PFSK-1 (cell line): ENCODE measurements at regions not wholly inside any gene's neighbourhood (a gene's known extent, or its start where the extent isn't known, plus 50 kb on each side); places are given as distances from the start of the nearest gene placed in this dataset.

ENCODE experiments used
- FOXP2 ChIP-seq: optimal IDR thresholded peaks from 2 replicates; pipeline ENCODE3; 2011; ENCODE audit warnings: borderline replicate concordance, control low read depth, inconsistent platforms; ENCODE audit not compliant: insufficient read depth; ENCODE audit errors: extremely low read length, extremely low read depth
- POLR2AphosphoS5 ChIP-seq: IDR thresholded peaks from 2 replicates; pipeline ENCODE4 v1.6.1; 2012; ENCODE audit warnings: low read depth, mild to moderate bottlenecking, control low read depth, low read length, moderate library complexity
- SIN3A ChIP-seq: IDR thresholded peaks from 2 replicates; pipeline ENCODE4 v1.6.1; 2012; ENCODE audit warnings: mild to moderate bottlenecking, low read length, moderate library complexity, borderline replicate concordance; ENCODE audit not compliant: insufficient read depth
- TAF1 ChIP-seq: IDR thresholded peaks from 2 replicates; pipeline ENCODE4 v1.6.1; 2012; ENCODE audit warnings: low read length, control low read depth, borderline replicate concordance; ENCODE audit not compliant: insufficient read depth
- TF ChIP-seq, protein P1 (sequence below), 2 experiments: IDR thresholded peaks; 2 replicates each; pipeline versions ENCODE4 v1.6.1 to v1.8.0; 2011 to 2012; ENCODE audit warnings: low read depth in 2 of 2, low read length in 2 of 2, control low read depth in 1 of 2, inconsistent platforms in 1 of 2, mild to moderate bottlenecking in 1 of 2, moderate library complexity in 1 of 2; ENCODE audit not compliant: insufficient read depth in 1 of 2

DNA sequence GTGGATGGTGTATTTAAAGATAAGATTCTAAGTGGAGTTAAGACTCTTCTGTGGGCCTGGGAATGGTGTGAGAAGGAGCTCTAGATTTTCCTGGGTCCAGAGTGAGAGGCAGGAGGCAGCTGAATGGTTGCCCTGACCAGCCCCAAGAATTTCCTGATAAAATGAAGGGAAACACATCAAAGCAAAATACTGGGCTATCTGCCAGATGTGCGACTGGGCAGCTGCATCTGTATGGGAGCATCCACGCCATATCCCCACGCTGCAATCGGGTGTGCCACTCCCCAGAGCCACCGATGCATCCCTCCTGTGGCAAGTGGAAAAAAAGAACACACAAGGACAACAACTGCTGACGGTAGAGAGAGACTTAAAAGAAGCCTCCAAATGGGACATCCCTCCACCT, 84.3 kb upstream of the COX10 start:
- TF ChIP-seq TAF1, result no peak
- TF ChIP-seq, protein P1, sequence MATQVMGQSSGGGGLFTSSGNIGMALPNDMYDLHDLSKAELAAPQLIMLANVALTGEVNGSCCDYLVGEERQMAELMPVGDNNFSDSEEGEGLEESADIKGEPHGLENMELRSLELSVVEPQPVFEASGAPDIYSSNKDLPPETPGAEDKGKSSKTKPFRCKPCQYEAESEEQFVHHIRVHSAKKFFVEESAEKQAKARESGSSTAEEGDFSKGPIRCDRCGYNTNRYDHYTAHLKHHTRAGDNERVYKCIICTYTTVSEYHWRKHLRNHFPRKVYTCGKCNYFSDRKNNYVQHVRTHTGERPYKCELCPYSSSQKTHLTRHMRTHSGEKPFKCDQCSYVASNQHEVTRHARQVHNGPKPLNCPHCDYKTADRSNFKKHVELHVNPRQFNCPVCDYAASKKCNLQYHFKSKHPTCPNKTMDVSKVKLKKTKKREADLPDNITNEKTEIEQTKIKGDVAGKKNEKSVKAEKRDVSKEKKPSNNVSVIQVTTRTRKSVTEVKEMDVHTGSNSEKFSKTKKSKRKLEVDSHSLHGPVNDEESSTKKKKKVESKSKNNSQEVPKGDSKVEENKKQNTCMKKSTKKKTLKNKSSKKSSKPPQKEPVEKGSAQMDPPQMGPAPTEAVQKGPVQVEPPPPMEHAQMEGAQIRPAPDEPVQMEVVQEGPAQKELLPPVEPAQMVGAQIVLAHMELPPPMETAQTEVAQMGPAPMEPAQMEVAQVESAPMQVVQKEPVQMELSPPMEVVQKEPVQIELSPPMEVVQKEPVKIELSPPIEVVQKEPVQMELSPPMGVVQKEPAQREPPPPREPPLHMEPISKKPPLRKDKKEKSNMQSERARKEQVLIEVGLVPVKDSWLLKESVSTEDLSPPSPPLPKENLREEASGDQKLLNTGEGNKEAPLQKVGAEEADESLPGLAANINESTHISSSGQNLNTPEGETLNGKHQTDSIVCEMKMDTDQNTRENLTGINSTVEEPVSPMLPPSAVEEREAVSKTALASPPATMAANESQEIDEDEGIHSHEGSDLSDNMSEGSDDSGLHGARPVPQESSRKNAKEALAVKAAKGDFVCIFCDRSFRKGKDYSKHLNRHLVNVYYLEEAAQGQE (IDR thresholded peaks at IDR 0.05; ENCODE audit: insufficient read depth in 1 of 2, low read depth in 2 of 2, low read length in 2 of 2), result no peak
- no peak for TF ChIP-seq POLR2AphosphoS5
- no peak for TF ChIP-seq FOXP2
- TF ChIP-seq SIN3A, result no peak

GRCh38 chr17:13986855-13987254, 82.4 kb upstream of the COX10 start:
- TF ChIP-seq, protein P1 (IDR thresholded peaks at IDR 0.05; ENCODE audit: insufficient read depth in 1 of 2, low read depth in 2 of 2, low read length in 2 of 2), result no peak
- TF ChIP-seq FOXP2, result no peak
- TF ChIP-seq SIN3A, result no peak
- TF ChIP-seq POLR2AphosphoS5, result no peak
- TF ChIP-seq TAF1, result no peak

GRCh38 chr17:13989138-13989537, 80.2 kb upstream of the COX10 start:
- TF ChIP-seq, protein P1 (IDR thresholded peaks at IDR 0.05; ENCODE audit: insufficient read depth in 1 of 2, low read depth in 2 of 2, low read length in 2 of 2), result no peak
- TF ChIP-seq POLR2AphosphoS5 (no peak), TAF1 (no peak), FOXP2 (no peak), SIN3A (no peak)

DNA sequence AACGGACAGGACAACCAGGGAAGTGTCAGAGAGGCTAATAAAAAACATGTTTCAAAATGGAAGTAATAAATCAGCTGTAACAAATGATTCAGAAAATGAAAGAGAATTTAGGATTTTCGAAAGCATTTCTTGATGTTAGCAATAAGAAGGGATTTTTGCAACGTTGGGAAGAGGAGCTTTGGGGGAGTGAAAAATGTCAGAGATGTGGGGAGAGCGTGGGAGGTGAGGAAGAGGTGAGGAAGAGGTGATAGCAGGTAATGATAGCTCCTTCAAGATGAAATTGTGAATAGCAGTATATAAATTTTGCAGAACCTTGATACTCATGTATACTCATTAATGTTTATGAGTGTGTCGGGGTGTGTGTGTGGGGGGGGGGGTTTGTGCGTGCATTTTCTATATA, 76.2 kb upstream of the COX10 start:
- TF ChIP-seq POLR2AphosphoS5 (no peak), FOXP2 (no peak), TAF1 (no peak), SIN3A (no peak)
- TF ChIP-seq, protein P1 (IDR thresholded peaks at IDR 0.05; ENCODE audit: insufficient read depth in 1 of 2, low read depth in 2 of 2, low read length in 2 of 2), result no peak

DNA sequence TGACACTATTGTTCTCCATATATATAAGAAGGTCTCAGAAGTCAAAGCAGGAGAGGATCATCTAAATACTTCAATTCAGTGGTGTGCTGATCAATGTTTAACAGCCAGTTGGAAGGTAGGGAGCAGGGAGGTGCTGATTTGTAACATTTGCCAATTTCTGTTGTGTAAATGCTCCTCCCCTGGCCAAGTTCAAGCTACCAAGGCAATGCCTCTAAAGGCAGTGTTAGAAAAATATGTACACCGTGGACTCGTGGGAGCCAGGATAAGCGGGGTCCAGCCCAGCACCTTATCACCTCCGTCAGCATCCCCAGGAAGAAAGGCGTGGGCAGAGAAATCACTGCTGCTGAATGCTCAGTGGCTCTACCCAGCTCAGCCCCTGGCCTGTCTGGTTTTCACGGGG, 75.3 kb upstream of the COX10 start:
- no peak for TF ChIP-seq SIN3A
- TF ChIP-seq TAF1, result no peak
- no peak for TF ChIP-seq FOXP2
- TF ChIP-seq, protein P1 (IDR thresholded peaks at IDR 0.05; ENCODE audit: insufficient read depth in 1 of 2, low read depth in 2 of 2, low read length in 2 of 2), result no peak
- TF ChIP-seq POLR2AphosphoS5, result no peak
